HG02885 (cell line): ENCODE measurements at regions not wholly inside any gene's neighbourhood (a gene's known extent, or its start where the extent isn't known, plus 50 kb on each side); places are given as distances from the start of the nearest gene placed in this dataset.
A peak's percentile ranks its signal among the peaks of the same experiment; 100 is the strongest.

Source experiments
- ATAC-seq: cut with Tn5 transposase; IDR thresholded peaks from one replicate; pipeline ENCODE4 v1.9.1; 2021; ENCODE audit warnings: mild to moderate bottlenecking; ENCODE audit not compliant: unreplicated experiment, poor library complexity

DNA sequence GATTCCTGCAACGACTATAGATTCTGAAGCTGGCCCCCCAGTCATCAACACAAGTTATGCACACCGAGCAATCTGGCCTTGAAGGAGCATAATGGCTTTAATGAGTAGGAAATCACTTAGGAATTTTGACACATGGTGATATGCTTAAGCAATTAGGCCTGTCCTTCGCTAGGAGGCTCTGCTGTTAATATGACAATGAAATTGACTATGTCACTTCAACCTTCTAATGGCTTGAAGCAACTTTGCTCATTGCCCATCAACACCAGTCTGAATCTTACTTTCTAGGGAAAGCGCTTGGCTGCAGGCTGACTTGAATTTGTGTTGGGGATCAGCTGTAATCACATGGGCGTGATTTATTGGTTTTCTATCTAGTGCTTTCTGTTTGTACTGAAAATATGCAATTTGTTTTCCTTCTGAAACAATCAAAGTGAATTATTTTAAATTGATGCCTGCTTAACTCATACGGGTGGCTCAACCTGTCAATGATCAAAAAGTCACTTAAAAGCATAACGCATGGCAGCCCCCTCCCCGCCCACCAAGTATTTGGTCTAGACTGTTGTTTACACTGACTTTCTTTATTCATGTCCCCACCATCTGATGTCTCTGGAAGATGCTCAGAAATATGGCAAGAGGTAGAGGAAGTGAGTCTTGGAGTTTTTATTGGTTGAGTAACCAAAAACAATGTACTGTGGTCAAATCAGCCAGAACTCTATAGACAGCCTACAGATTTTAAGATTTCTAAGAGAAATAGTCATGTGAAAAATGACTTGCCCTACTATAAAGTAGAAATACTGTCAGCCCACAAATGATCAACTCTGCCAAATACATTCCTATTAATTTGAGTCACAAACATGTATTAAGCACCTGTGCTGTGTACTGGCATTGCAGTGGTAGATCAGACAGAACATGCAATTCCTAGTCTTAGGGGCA lies 344.9 kb downstream of the RBM43 start:
- ATAC-seq: no peak

- ATAC-seq: no peak
Observed at GRCh38 chr2:150911766-150912280, 349.8 kb downstream of the RBM43 start.

GRCh38 chr2:150909613-150910012 lies 352.1 kb downstream of the RBM43 start:
- no peak for ATAC-seq

DNA sequence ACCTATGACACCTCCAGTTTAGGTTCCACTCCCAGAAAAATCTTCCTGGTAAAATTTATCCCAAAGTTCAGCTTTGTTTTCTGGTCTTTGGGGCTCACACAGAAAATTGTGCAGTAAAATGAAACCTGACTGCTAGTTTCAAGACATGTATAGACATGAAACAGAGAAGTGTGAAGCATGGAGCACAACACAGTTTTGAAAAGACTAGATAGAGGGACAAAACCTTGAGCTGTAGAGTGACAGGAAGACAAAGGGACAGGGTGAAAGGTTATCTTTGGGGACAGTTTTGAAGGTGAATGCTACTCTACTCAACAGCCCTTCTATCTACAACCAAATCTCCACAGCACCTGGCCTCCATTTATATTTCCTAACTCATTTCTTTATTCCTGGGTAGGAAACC lies 352.6 kb downstream of the RBM43 start:
- ATAC-seq: peak; percentile 63

GRCh38 chr2:150907466-150907865 lies 354.2 kb downstream of the RBM43 start:
- ATAC-seq: no peak

DNA sequence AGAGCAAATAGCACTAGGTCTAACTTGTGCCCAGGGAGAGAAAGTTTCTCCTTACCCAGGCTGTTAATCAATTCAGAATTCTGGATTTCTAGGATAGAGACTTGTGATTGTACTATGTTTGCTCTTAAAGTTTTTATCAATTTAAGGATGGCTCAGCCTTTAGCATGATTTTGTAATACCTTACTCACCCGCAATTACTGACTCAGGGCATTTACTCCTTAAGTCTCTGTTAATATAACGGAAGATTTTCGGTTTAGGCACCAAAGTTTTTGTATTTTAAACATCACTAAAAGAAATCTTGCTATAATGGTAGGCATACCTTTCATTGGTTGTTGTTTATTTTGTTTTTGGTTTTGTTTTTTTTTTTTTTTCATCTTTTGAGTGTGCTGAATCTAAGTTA lies 358.2 kb downstream of the RBM43 start:
- ATAC-seq: no peak

DNA sequence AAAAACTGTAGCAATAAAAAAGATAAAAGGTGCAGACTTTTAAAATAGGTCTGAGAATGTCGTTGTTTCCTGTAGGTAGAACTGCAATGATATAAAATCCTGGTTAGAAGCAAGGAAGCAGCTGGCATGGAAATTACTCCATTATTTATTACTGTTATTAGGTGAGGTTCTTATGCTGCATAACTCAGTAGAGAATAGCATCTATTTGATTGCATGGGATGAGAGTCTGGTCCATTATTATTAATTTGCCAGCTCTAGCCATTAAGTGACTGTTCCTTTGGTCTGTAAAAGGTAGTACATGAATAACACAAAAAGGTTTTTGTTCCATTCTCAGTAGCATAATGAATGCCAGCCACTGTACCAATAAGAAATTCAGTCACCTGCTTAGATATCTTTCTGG lies 358.6 kb downstream of the RBM43 start:
- ATAC-seq: no peak

GRCh38 chr2:150900913-150901312 lies 360.8 kb downstream of the RBM43 start:
- no peak for ATAC-seq

GRCh38 chr2:150895968-150896367 lies 365.7 kb downstream of the RBM43 start:
- no peak for ATAC-seq

- no peak for ATAC-seq
Observed at GRCh38 chr2:150889141-150889540, 372.5 kb downstream of the RBM43 start.

- ATAC-seq: no peak
Observed at GRCh38 chr2:150888337-150888736, 373.3 kb downstream of the RBM43 start.

DNA sequence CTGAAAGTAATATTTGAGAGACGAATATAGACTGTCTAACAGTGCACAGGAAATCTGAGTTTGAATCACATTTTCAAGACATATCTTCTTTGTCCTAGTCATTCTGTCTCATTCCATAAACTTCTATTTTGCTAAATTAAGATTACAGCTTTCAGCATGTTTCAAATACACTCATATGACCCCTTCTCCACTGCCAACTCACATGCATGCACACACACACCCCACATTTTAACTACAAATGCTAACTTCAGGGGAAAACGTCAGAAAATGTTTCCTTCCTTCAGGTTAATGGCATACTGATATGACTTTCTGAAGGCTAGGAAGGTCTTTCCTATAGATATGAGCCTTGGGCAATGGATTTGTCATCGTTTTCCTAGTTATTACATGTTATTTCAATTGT lies 373.7 kb downstream of the RBM43 start:
- ATAC-seq: no peak

GRCh38 chr2:150885774-150886386 lies 375.8 kb downstream of the RBM43 start:
- ATAC-seq: no peak

- no peak for ATAC-seq
Observed at GRCh38 chr2:150885236-150885635, 376.4 kb downstream of the RBM43 start.

DNA sequence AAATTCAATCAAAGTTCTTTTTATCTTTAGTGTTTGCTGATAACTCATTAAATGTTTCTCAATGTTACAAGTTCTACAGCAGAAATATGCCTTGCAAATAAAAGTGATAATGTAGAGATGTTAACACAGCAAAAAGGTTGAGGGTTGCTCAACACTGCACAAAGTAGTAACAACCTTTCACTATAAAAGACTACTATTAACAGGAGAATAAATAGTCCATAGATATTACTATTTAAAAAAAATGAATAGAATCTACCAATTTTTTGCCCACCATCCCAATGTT lies 378.1 kb downstream of the RBM43 start:
- no peak for ATAC-seq

- no peak for ATAC-seq
Observed at GRCh38 chr2:150882751-150883612, 378.7 kb downstream of the RBM43 start.

DNA sequence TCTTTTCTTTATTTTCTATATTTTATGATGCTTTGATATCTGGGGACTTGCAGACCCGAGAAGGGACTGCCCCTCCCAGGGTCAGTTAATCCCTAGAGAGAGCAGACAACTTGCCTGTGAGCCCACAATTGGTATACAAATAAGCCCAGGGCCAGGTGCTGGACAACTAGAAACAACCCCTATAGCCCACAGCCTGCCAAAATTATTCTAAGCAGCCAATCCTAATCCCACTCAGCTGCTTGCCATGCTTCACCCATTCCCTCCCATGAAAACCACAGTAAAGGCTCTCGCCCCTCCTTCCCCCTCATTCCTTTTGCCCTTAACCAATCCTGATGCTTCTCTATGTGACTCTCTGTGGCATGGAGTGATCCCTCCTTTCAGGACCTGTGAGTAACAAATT lies 380.7 kb downstream of the RBM43 start:
- no peak for ATAC-seq

GRCh38 chr2:150878356-150878755 lies 383.3 kb downstream of the RBM43 start:
- no peak for ATAC-seq

- ATAC-seq: no peak
Observed at GRCh38 chr2:150876251-150876950, 385.3 kb downstream of the RBM43 start.

DNA sequence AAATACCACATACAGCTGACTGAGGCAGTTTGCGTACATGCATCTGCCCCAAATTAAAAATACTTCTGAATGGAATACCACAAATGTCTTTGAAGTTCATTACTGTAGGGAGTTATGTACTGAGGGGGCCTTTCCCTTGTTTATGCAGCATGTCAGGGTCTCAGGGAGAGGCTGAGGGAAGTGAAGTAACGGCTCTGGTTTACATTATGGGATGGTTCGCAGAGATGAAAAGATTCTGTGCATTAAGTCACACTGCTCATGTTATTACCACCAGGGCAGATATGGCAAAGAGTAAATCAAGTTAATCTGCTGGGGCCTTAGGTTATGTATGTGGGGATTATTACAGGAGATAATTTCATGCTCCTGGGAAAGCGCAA lies 385.9 kb upstream of the RND3 start:
- ATAC-seq: no peak
